Osteoblast (primary cell): ENCODE measurements at regions not wholly inside any gene's neighbourhood (a gene's known extent, or its start where the extent isn't known, plus 50 kb on each side); places are given as distances from the start of the nearest gene placed in this dataset.

Experiments used
- DNase-seq: peaks from one replicate; pipeline ENCODE4 v3.0.0; 2011; ENCODE audit warnings: low spot score, mixed read lengths; ENCODE audit not compliant: insufficient read length; ENCODE audit errors: missing footprints
- H2AFZ ChIP-seq: 2 replicates; pipeline ENCODE4 v1.6.0; 2011; ENCODE audit warnings: mild to moderate bottlenecking, low read length
- H3K27ac ChIP-seq: 2 replicates; pipeline ENCODE4 v1.5.1; 2011; ENCODE audit warnings: mild to moderate bottlenecking, low read depth, low read length, moderate library complexity
- H3K27me3 ChIP-seq: 2 replicates; pipeline ENCODE4 v1.6.0; 2012; ENCODE audit warnings: mild to moderate bottlenecking, control low read depth, inconsistent platforms, low read length, moderate library complexity; ENCODE audit not compliant: insufficient read depth
- H3K36me3 ChIP-seq: 2 replicates; pipeline ENCODE4 v1.5.1; 2011; ENCODE audit warnings: mild to moderate bottlenecking, low read length, control low read depth, moderate library complexity; ENCODE audit not compliant: insufficient read depth
- H3K4me1 ChIP-seq: 2 replicates; pipeline ENCODE4 v1.5.1; 2011; ENCODE audit warnings: mild to moderate bottlenecking, low read length, control low read depth, moderate library complexity; ENCODE audit not compliant: insufficient read depth
- H3K4me2 ChIP-seq: 2 replicates; pipeline ENCODE4 v1.6.0; 2011; ENCODE audit warnings: mild to moderate bottlenecking, low read length; ENCODE audit not compliant: insufficient read depth
- H3K4me3 ChIP-seq: fragments of 200-600 bp; sonication (generic); 3 replicates; pipeline ENCODE4 v1.5.1; 2012; ENCODE audit warnings: mild to moderate bottlenecking, low read length, inconsistent platforms; ENCODE audit not compliant: insufficient read depth
- H3K79me2 ChIP-seq: 2 replicates; pipeline ENCODE4 v1.6.0; 2012; ENCODE audit warnings: mild to moderate bottlenecking, low read length, control low read depth, inconsistent platforms; ENCODE audit not compliant: insufficient read depth
- H3K9me3 ChIP-seq: 2 replicates; pipeline ENCODE4 v1.5.1; 2011; ENCODE audit warnings: low read depth, low read length, control low read depth
- H4K20me1 ChIP-seq: 2 replicates; pipeline ENCODE4 v1.6.0; 2012; ENCODE audit warnings: mild to moderate bottlenecking, low read length, control low read depth; ENCODE audit not compliant: insufficient read depth
- CTCF ChIP-seq: IDR thresholded peaks from 2 replicates; pipeline ENCODE4 v1.5.1; 2011; ENCODE audit warnings: mild to moderate bottlenecking, low read depth, low read length, moderate library complexity; ENCODE audit errors: extremely low read depth

GRCh38 chrX:112380541-112381278 lies 298.1 kb upstream of the TRPC5 start:
- no peak overlapping the region for H3K4me2 ChIP-seq

GRCh38 chrX:112377481-112377880 lies 294.9 kb upstream of the TRPC5 start:
- Histone ChIP-seq H3K27ac (no peak overlapping the region), H3K4me3 (no peak overlapping the region), H3K36me3 (no peaks in the 10 kb centered on the region), H3K4me1 (no peaks in the 10 kb centered on the region), H4K20me1 (no peaks in the 10 kb centered on the region), H3K27me3 (peaks cover 10% of the 10 kb centered on the region), H3K4me2 (no peak overlapping the region), H2AFZ (no peak overlapping the region), H3K79me2 (no peaks in the 10 kb centered on the region), H3K9me3 (no peaks in the 10 kb centered on the region)
- DNase-seq, result no peak
- TF ChIP-seq CTCF, result no peak

More at GRCh38 chrX:112380541-112381278, 298.1 kb upstream of the TRPC5 start:
- H3K4me1 ChIP-seq, result no peaks in the 10 kb centered on the region
- no peaks in the 10 kb centered on the region for H3K9me3 ChIP-seq
- DNase-seq, result no peak
- TF ChIP-seq CTCF, result no peak
- H3K27ac ChIP-seq, result no peak overlapping the region
- H3K27me3 ChIP-seq, result peaks cover 6% of the 10 kb centered on the region
- no peak overlapping the region for H3K4me3 ChIP-seq
- H3K79me2 ChIP-seq, result no peaks in the 10 kb centered on the region
- H2AFZ ChIP-seq, result no peak overlapping the region
- no peaks in the 10 kb centered on the region for H3K36me3 ChIP-seq
- no peaks in the 10 kb centered on the region for H4K20me1 ChIP-seq

- no peak for TF ChIP-seq CTCF
- no peak overlapping the region for H3K4me2 ChIP-seq
- no peaks in the 10 kb centered on the region for H3K79me2 ChIP-seq
- no peak overlapping the region for H2AFZ ChIP-seq
- H4K20me1 ChIP-seq, result no peaks in the 10 kb centered on the region
- H3K4me1 ChIP-seq, result no peaks in the 10 kb centered on the region
- no peak for DNase-seq
- H3K27me3 ChIP-seq, result peaks cover 9% of the 10 kb centered on the region
- no peaks in the 10 kb centered on the region for H3K9me3 ChIP-seq
- H3K4me3 ChIP-seq, result no peak overlapping the region
- H3K36me3 ChIP-seq, result no peaks in the 10 kb centered on the region
- no peak overlapping the region for H3K27ac ChIP-seq
These were observed 285.8 kb upstream of the TRPC5 start for GRCh38 chrX:112368371-112368770.

- Histone ChIP-seq H3K79me2 (no peaks in the 10 kb centered on the region), H3K9me3 (no peaks in the 10 kb centered on the region), H4K20me1 (no peaks in the 10 kb centered on the region), H3K36me3 (no peaks in the 10 kb centered on the region), H2AFZ (no peak overlapping the region), H3K27ac (no peak overlapping the region), H3K27me3 (peaks cover 5% of the 10 kb centered on the region), H3K4me2 (no peak overlapping the region), H3K4me1 (no peaks in the 10 kb centered on the region), H3K4me3 (no peak overlapping the region)
- no peak for TF ChIP-seq CTCF
- DNase-seq, result no peak
These were observed 284.5 kb upstream of the TRPC5 start for GRCh38 chrX:112367065-112367464.
